Stimulated activated naive CD8-positive, alpha-beta T cell treated with anti-CD3 and anti-CD28 coated beads, Interleukin-15, amount 100 ng/mL, for 72 hours (primary cell): ENCODE measurements at regions not wholly inside any gene's neighbourhood (a gene's known extent, or its start where the extent isn't known, plus 50 kb on each side); places are given as distances from the start of the nearest gene placed in this dataset.
"Not testable (repeated sequence)": the region's sequence is repeated elsewhere in the genome, so short reads cannot be mapped to it uniquely, and the experiment has no call there.

Source experiments
- ATAC-seq: fragments of 150-1000 bp; cut with Tn5 transposase; 2 replicates; pipeline ENCODE4 v1.10.0; 2021; ENCODE audit warnings: mild to moderate bottlenecking, moderate library complexity
- DNase-seq, 2 donors: peaks; one replicate each; pipeline ENCODE4 v3.0.0; 2021 to 2022
- H3K27ac Mint-ChIP-seq, 2 donors: one replicate each; pipeline ENCODE4 v1.8.0; 2022; ENCODE audit warnings: mild to moderate bottlenecking in 2 of 2, mixed read lengths in 2 of 2, moderate library complexity in 2 of 2
- H3K27me3 Mint-ChIP-seq: one replicate; pipeline ENCODE4 v1.8.0; 2022; ENCODE audit warnings: mixed read lengths
- H3K4me1 Mint-ChIP-seq: one replicate; pipeline ENCODE4 v1.8.0; 2022; ENCODE audit warnings: mild to moderate bottlenecking, mixed read lengths
- H3K4me3 Mint-ChIP-seq, 2 donors: one replicate each; pipeline ENCODE4 v1.8.0; 2022; ENCODE audit warnings: mild to moderate bottlenecking in 2 of 2, mixed read lengths in 2 of 2, moderate library complexity in 1 of 2
- H3K9me3 Mint-ChIP-seq, 2 donors: one replicate each; pipeline ENCODE4 v1.8.0; 2022; ENCODE audit warnings: mixed read lengths in 2 of 2

- H3K9me3 Mint-ChIP-seq: peaks cover 6% of the 10 kb centered on the region in 2 donors
- DNase-seq: no peak
- no peak overlapping the region for H3K4me3 Mint-ChIP-seq
- H3K4me1 Mint-ChIP-seq: no peaks in the 10 kb centered on the region
- H3K27me3 Mint-ChIP-seq: no peaks in the 10 kb centered on the region
- ATAC-seq: no peak
- H3K27ac Mint-ChIP-seq: no peak overlapping the region
Measured at GRCh38 chr17:70268383-70268782, 99.1 kb downstream of the KCNJ2 start.

DNA sequence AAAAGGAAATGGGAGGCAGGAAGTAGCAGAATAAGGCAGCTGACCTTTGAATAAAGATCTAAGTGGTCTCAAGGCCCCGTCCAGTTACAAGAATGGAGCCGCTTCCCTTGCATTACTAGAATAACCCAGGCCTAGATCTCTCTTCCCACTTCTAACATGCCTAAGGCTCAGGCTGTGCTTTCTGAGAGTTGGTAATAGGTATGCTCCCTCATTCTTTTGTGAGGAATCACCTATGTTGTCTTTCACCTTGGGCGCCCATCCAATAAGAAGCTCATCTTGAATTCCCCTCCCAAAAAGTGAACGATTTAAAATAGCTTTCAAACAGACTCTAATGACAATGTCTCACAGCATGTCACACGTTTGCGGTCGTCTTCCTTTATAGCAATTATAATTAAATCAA is 101.2 kb downstream of the KCNJ2 start:
- Mint-ChIP-seq H3K27me3 (no peaks in the 10 kb centered on the region), H3K9me3 (peaks cover 6% of the 10 kb centered on the region in 2 donors), H3K4me3 (no peak overlapping the region), H3K4me1 (no peaks in the 10 kb centered on the region), H3K27ac (no peak overlapping the region)
- no peak for ATAC-seq
- DNase-seq: no peak

DNA sequence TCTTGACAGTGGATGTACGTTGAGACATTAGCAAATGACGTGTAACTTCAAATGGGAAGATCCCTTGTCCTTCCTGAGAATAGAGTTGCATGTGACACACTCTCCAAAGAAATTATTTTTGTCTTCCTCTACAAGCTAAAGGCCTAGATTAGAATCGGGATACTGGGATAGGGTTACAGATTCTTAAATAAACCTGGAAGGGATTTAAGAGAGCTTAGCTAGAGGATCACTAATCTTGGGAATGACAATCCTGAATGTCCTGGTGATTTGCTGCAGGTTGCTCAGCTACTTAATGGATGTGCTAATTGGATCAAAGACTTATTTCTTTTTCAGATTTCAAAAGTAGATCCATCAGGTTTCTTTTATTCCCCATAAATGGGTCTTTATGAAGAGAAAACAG is 101.9 kb downstream of the KCNJ2 start:
- ATAC-seq (no peak), DNase-seq (no peak)
- H3K27me3 Mint-ChIP-seq: no peaks in the 10 kb centered on the region
- no peaks in the 10 kb centered on the region for H3K4me1 Mint-ChIP-seq
- no peak overlapping the region for H3K4me3 Mint-ChIP-seq
- H3K27ac Mint-ChIP-seq: no peak overlapping the region
- H3K9me3 Mint-ChIP-seq: peaks cover 6% of the 10 kb centered on the region in 2 donors

DNA sequence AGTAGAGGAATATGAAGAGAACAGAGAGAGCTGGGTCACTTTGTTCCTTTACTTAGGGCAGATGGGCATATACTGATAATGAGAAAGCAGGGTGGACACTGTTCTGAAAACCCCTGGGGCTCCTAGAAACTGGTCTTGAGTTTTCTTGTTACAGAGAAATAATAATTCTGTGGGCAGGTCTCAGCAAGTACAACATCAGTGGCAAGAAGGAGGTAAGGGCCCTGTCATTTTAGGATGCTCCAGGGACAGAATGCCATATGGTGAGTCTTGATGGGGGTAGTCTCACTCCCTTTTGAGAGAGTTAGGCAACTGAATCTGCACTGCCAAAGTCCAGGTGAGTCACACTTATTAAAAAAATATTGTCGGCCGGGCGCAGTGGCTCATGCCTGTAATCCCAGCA is 102.3 kb downstream of the KCNJ2 start:
- no peak overlapping the region for H3K27ac Mint-ChIP-seq
- no peaks in the 10 kb centered on the region for H3K4me1 Mint-ChIP-seq
- H3K27me3 Mint-ChIP-seq: no peaks in the 10 kb centered on the region
- DNase-seq: no peak
- no peak overlapping the region for H3K4me3 Mint-ChIP-seq
- H3K9me3 Mint-ChIP-seq: peaks cover 6% of the 10 kb centered on the region in 2 donors
- ATAC-seq: no peak

DNA sequence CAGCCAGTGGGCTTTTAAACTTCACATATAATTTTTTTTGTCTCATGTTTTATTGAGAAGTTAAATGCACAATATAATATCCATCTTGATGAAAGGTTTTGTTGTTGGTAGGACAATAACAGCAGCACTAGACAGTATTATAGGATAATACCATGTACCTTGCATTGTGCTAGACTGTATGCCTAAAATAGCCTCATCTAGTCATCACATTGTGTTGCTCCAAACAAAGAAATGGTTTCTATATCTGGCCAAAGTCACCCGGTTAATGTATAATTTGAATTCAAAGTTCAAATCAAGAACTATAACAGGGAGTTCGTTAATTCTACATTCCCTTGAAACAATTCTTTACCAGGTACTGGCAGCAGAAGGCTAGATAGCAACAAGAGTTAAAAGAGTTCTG is 104.9 kb downstream of the KCNJ2 start:
- H3K9me3 Mint-ChIP-seq: peaks cover under 1% of the 10 kb centered on the region in 2 donors
- no peak for ATAC-seq

DNA sequence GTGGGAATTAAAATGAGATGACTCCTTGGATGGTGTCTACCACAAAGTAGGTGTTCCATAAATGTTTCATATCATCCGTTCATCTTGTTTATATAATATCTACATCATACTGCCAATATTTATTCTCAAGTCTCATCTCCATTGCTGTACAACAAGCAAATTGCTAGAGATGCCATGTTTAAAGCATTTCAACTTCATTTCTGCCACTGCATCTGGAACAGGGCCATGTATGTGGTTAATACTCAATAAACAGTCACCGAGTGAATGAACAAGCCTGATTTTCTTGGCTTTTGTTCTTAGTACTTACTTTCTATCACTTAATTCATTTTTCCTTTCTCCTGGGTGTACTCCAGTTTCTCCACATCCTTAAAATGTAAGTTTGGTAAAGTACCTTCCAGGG is 107.6 kb downstream of the KCNJ2 start:
- H3K4me1 Mint-ChIP-seq: no peaks in the 10 kb centered on the region
- H3K4me3 Mint-ChIP-seq: no peak overlapping the region
- no peak overlapping the region for H3K27ac Mint-ChIP-seq
- peaks cover 7% of the 10 kb centered on the region for H3K27me3 Mint-ChIP-seq
- no peaks in the 10 kb centered on the region for H3K9me3 Mint-ChIP-seq
- DNase-seq (no peak), ATAC-seq (no peak)

More for the DNA sequence above, 104.9 kb downstream of the KCNJ2 start:
- Mint-ChIP-seq H3K27ac (no peak overlapping the region), H3K27me3 (peaks cover 7% of the 10 kb centered on the region), H3K4me3 (no peak overlapping the region), H3K4me1 (no peaks in the 10 kb centered on the region)
- no peak for DNase-seq

- H3K9me3 Mint-ChIP-seq: peaks cover 0 to 7% of the 10 kb centered on the region in 2 donors
- DNase-seq (no peak), ATAC-seq (no peak)
- H3K4me3 Mint-ChIP-seq: no peak overlapping the region
- H3K4me1 Mint-ChIP-seq: no peaks in the 10 kb centered on the region
- no peak overlapping the region for H3K27ac Mint-ChIP-seq
- H3K27me3 Mint-ChIP-seq: peaks cover 15% of the 10 kb centered on the region
Measured at GRCh38 chr17:70278844-70279462, 109.6 kb downstream of the KCNJ2 start.

DNA sequence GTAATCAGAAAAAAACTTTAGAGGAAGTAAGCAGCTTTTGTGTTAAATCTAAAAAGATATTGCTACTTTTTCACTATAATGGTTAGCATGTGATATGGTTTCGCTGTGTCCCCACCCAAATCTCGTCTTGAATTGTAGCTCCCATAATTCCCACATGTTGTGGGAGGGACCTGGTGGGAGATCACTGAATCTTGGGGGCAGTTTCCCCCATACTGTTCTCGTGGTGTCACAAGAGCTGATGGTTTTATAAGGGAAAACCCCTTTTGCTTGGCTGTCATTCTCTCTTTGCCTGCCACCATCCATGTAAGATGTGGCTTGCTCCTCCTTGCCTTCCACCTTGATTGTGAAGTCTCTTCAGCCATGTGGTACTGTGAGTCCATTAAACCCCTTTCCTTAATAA is 117.1 kb downstream of the KCNJ2 start:
- no peak for DNase-seq
- H3K9me3 Mint-ChIP-seq: peaks cover 4 to 19% of the 10 kb centered on the region in 2 donors
- no peak overlapping the region for H3K27ac Mint-ChIP-seq
- H3K4me3 Mint-ChIP-seq: no peak overlapping the region
- no peak for ATAC-seq
- no peaks in the 10 kb centered on the region for H3K4me1 Mint-ChIP-seq
- peaks cover 8% of the 10 kb centered on the region for H3K27me3 Mint-ChIP-seq

GRCh38 chr17:70288540-70289290 is 119.4 kb downstream of the KCNJ2 start:
- Mint-ChIP-seq H3K4me3 (no peak overlapping the region), H3K9me3 (peaks cover 4 to 12% of the 10 kb centered on the region in 2 donors)

GRCh38 chr17:70290770-70291169 is 121.4 kb downstream of the KCNJ2 start:
- Mint-ChIP-seq H3K4me1 (no peaks in the 10 kb centered on the region), H3K9me3 (peaks cover 0 to 6% of the 10 kb centered on the region in 2 donors), H3K27ac (no peak overlapping the region), H3K4me3 (no peak overlapping the region), H3K27me3 (no peaks in the 10 kb centered on the region)
- DNase-seq: no peak
- no peak for ATAC-seq

More at GRCh38 chr17:70288540-70289290, 119.4 kb downstream of the KCNJ2 start:
- DNase-seq (no peak), ATAC-seq (no peak)
- Mint-ChIP-seq H3K27ac (no peak overlapping the region), H3K27me3 (no peaks in the 10 kb centered on the region), H3K4me1 (no peaks in the 10 kb centered on the region)

- DNase-seq (no peak), ATAC-seq (no peak)
- H3K9me3 Mint-ChIP-seq: peaks cover 4 to 8% of the 10 kb centered on the region in 2 donors
- H3K27ac Mint-ChIP-seq: no peak overlapping the region
- H3K27me3 Mint-ChIP-seq: no peaks in the 10 kb centered on the region
- no peak overlapping the region for H3K4me3 Mint-ChIP-seq
- H3K4me1 Mint-ChIP-seq: no peaks in the 10 kb centered on the region
Measured at GRCh38 chr17:70292366-70292765, 123.0 kb downstream of the KCNJ2 start.

GRCh38 chr17:70293564-70294310 is 124.4 kb downstream of the KCNJ2 start:
- not testable (repeated sequence) for DNase-seq, H3K4me3 Mint-ChIP-seq, H3K4me1 Mint-ChIP-seq, H3K27me3 Mint-ChIP-seq, H3K9me3 Mint-ChIP-seq, ATAC-seq, H3K27ac Mint-ChIP-seq

GRCh38 chr17:70295329-70295728 is 126.0 kb downstream of the KCNJ2 start:
- no peak for ATAC-seq

DNA sequence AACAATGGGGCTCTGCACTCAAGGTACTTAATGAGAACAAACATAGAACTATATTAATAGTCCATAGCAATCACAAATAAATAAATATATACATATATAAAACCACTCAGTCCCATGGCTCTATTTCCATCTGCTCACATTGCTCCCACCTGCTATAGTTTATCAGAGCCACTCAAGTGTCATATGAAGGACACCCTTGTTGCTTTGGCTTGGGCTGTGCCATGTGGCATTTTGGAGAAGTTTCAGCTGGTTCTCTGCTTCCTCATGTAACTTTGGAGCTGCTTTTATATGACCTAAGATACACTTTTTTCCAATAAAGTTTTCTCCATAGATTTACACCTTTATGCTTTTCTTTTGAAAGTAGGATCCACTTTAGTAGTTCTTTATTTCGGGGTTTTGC is 126.4 kb downstream of the KCNJ2 start:
- H3K4me3 Mint-ChIP-seq: no peak overlapping the region
- H3K9me3 Mint-ChIP-seq: peaks cover 15 to 17% of the 10 kb centered on the region in 2 donors
- no peak for DNase-seq
- H3K4me1 Mint-ChIP-seq: no peaks in the 10 kb centered on the region
- ATAC-seq: no peak
- no peak overlapping the region for H3K27ac Mint-ChIP-seq
- H3K27me3 Mint-ChIP-seq: no peaks in the 10 kb centered on the region

More at GRCh38 chr17:70295329-70295728, 126.0 kb downstream of the KCNJ2 start:
- Mint-ChIP-seq H3K27ac (no peak overlapping the region), H3K27me3 (no peaks in the 10 kb centered on the region), H3K4me1 (no peaks in the 10 kb centered on the region), H3K9me3 (peaks cover 14 to 15% of the 10 kb centered on the region in 2 donors), H3K4me3 (no peak overlapping the region)
- no peak for DNase-seq

GRCh38 chr17:70296456-70296855 is 127.1 kb downstream of the KCNJ2 start:
- Mint-ChIP-seq H3K4me3 (no peak overlapping the region), H3K27me3 (no peaks in the 10 kb centered on the region), H3K9me3 (peaks cover 15 to 17% of the 10 kb centered on the region in 2 donors), H3K4me1 (no peaks in the 10 kb centered on the region), H3K27ac (no peak overlapping the region)
- ATAC-seq (no peak), DNase-seq (no peak)

GRCh38 chr17:70297397-70297796 is 128.1 kb downstream of the KCNJ2 start:
- Mint-ChIP-seq H3K27ac (no peak overlapping the region), H3K4me1 (no peaks in the 10 kb centered on the region), H3K27me3 (no peaks in the 10 kb centered on the region), H3K4me3 (no peak overlapping the region), H3K9me3 (peaks cover 15 to 17% of the 10 kb centered on the region in 2 donors)
- no peak for DNase-seq
- ATAC-seq: no peak
